Endodermal cell (in vitro differentiated cells): ENCODE measurements at regions not wholly inside any gene's neighbourhood (a gene's known extent, or its start where the extent isn't known, plus 50 kb on each side); places are given as distances from the start of the nearest gene placed in this dataset.
"Not testable (repeated sequence)": the region's sequence is repeated elsewhere in the genome, so short reads cannot be mapped to it uniquely, and the experiment has no call there.

Experiments used
- DNase-seq: peaks from one replicate; pipeline ENCODE4 v3.0.0-alpha.2; 2017
- H3K27ac ChIP-seq: 2 replicates; pipeline ENCODE4 v1.5.1; 2013; ENCODE audit warnings: mild to moderate bottlenecking, low read depth, low read length, moderate library complexity
- H3K27me3 ChIP-seq: 2 replicates; pipeline ENCODE4 v1.6.1; 2013; ENCODE audit warnings: mild to moderate bottlenecking, low read length, moderate library complexity; ENCODE audit not compliant: insufficient read depth, control insufficient read depth, poor library complexity, severe bottlenecking
- H3K36me3 ChIP-seq: 2 replicates; pipeline ENCODE4 v1.7.0; 2013; ENCODE audit warnings: mild to moderate bottlenecking, low read length, moderate library complexity; ENCODE audit not compliant: control insufficient read depth, insufficient read depth
- H3K4me1 ChIP-seq: one replicate; pipeline ENCODE4 v1.7.0; 2013; ENCODE audit warnings: low read length; ENCODE audit not compliant: control insufficient read depth, insufficient read depth
- H3K4me3 ChIP-seq: 2 replicates; pipeline ENCODE4 v1.5.1; 2013; ENCODE audit warnings: mild to moderate bottlenecking, low read length, moderate library complexity
- H3K9ac ChIP-seq: 2 replicates; pipeline ENCODE4 v1.6.1; 2013; ENCODE audit warnings: mild to moderate bottlenecking, low read length, moderate library complexity; ENCODE audit not compliant: poor library complexity, severe bottlenecking; ENCODE audit errors: extremely low read depth
- H3K9me3 ChIP-seq: 2 replicates; pipeline ENCODE4 v1.6.1; 2013; ENCODE audit warnings: mild to moderate bottlenecking, low read length, moderate library complexity; ENCODE audit not compliant: control insufficient read depth
- H3K27ac Mint-ChIP-seq: 2 replicates; pipeline ENCODE4 v1.8.0; 2020; ENCODE audit warnings: mixed read lengths
- H3K27me3 Mint-ChIP-seq: 2 replicates; pipeline ENCODE4 v1.8.0; 2021; ENCODE audit warnings: mild to moderate bottlenecking, mixed read lengths; ENCODE audit not compliant: insufficient read depth
- H3K36me3 Mint-ChIP-seq: 2 replicates; pipeline ENCODE4 v1.8.0; 2020; ENCODE audit warnings: low read depth, mixed read lengths
- H3K4me1 Mint-ChIP-seq: 2 replicates; pipeline ENCODE4 v1.8.0; 2020; ENCODE audit warnings: mixed read lengths
- H3K4me3 Mint-ChIP-seq: 2 replicates; pipeline ENCODE4 v1.8.0; 2020; ENCODE audit warnings: mild to moderate bottlenecking, moderate library complexity, mixed read lengths
- H3K9me3 Mint-ChIP-seq: 2 replicates; pipeline ENCODE4 v1.8.0; 2020; ENCODE audit warnings: mild to moderate bottlenecking, mixed read lengths
- CTCF ChIP-seq: fragments of 200-600 bp; sonication (generic); conservative IDR thresholded peaks from 2 replicates; pipeline ENCODE4 v1.5.0; 2021; ENCODE audit warnings: antibody characterized with exemption, mild to moderate bottlenecking
- WGBS, 2 experiments: methylation state at CpG; one replicate each; pipeline versions ENCODE4 v1.1.5 to v1.1.7; 2013; ENCODE audit warnings: missing lambda C conversion rate in 2 of 2, mixed read lengths in 1 of 2; ENCODE audit not compliant: insufficient coverage in 1 of 2, insufficient read length in 1 of 2; 5-methylcytosine and 5-hydroxymethylcytosine counted together

GRCh38 chr11:122406466-122406865 is 249.1 kb upstream of the UBASH3B start:
- Mint-ChIP-seq H3K27me3 (no peaks in the 10 kb centered on the region), H3K9me3 (no peaks in the 10 kb centered on the region), H3K4me3 (no peak overlapping the region), H3K36me3 (no peaks in the 10 kb centered on the region), H3K27ac (no peak overlapping the region), H3K4me1 (no peaks in the 10 kb centered on the region)
- no peak for DNase-seq
- Histone ChIP-seq H3K36me3 (no peaks in the 10 kb centered on the region), H3K27ac (no peak overlapping the region), H3K4me3 (no peak overlapping the region), H3K9me3 (no peaks in the 10 kb centered on the region), H3K27me3 (no peaks in the 10 kb centered on the region), H3K4me1 (no peaks in the 10 kb centered on the region), H3K9ac (no peak overlapping the region)
- no peak for TF ChIP-seq CTCF
- WGBS, 2 experiments, result 94% methylated on average over 2 to 4 of the region's 4 CpGs

- Mint-ChIP-seq H3K9me3 (no peaks in the 10 kb centered on the region), H3K4me1 (no peaks in the 10 kb centered on the region), H3K27me3 (no peaks in the 10 kb centered on the region), H3K36me3 (no peaks in the 10 kb centered on the region), H3K4me3 (no peak overlapping the region), H3K27ac (no peak overlapping the region)
- H3K4me1 ChIP-seq, result no peaks in the 10 kb centered on the region
- no peak overlapping the region for H3K9ac ChIP-seq
- no peak for DNase-seq
- H3K4me3 ChIP-seq, result no peak overlapping the region
- H3K27me3 ChIP-seq, result no peaks in the 10 kb centered on the region
- 96% methylated on average over 5 of the region's 5 CpGs; no CpG with 5 or more reads in 1 of the 2 experiments for WGBS, 2 experiments
- no peaks in the 10 kb centered on the region for H3K9me3 ChIP-seq
- H3K27ac ChIP-seq, result no peak overlapping the region
- no peaks in the 10 kb centered on the region for H3K36me3 ChIP-seq
- no peak for TF ChIP-seq CTCF
These were observed 249.8 kb upstream of the UBASH3B start for GRCh38 chr11:122405547-122406341.

GRCh38 chr11:122404571-122404970 is 251.0 kb upstream of the UBASH3B start:
- Histone ChIP-seq H3K9ac (no peak overlapping the region), H3K27ac (no peak overlapping the region), H3K9me3 (no peaks in the 10 kb centered on the region), H3K4me3 (no peak overlapping the region), H3K27me3 (no peaks in the 10 kb centered on the region), H3K4me1 (no peaks in the 10 kb centered on the region), H3K36me3 (no peaks in the 10 kb centered on the region)
- DNase-seq, result no peak
- H3K9me3 Mint-ChIP-seq, result no peaks in the 10 kb centered on the region
- H3K27me3 Mint-ChIP-seq, result no peaks in the 10 kb centered on the region
- no peaks in the 10 kb centered on the region for H3K4me1 Mint-ChIP-seq
- no peak overlapping the region for H3K27ac Mint-ChIP-seq
- no peaks in the 10 kb centered on the region for H3K36me3 Mint-ChIP-seq
- TF ChIP-seq CTCF, result no peak
- H3K4me3 Mint-ChIP-seq, result no peak overlapping the region

- not testable (repeated sequence) for H3K27ac Mint-ChIP-seq, H3K27ac ChIP-seq, H3K4me1 Mint-ChIP-seq, H3K36me3 Mint-ChIP-seq, H3K9ac ChIP-seq, H3K27me3 Mint-ChIP-seq, H3K36me3 ChIP-seq, H3K4me3 Mint-ChIP-seq, H3K9me3 ChIP-seq, DNase-seq, H3K4me3 ChIP-seq, H3K4me1 ChIP-seq, H3K27me3 ChIP-seq, H3K9me3 Mint-ChIP-seq
- WGBS, 2 experiments, result 93 to 94% methylated on average over 4 of the region's 5 CpGs
These were observed 253.9 kb upstream of the UBASH3B start for GRCh38 chr11:122401581-122401980.
